ENCODE measurements at regions not wholly inside any gene's neighbourhood (a gene's known extent, or its start where the extent isn't known, plus 50 kb on each side); places are given as distances from the start of the nearest gene placed in this dataset.
A peak's percentile ranks its signal among the peaks of the same experiment; 100 is the strongest.

- no peak for TF ChIP-seq CTCF (IDR thresholded peaks at IDR 0.05)
- Histone ChIP-seq H3K36me3 (no peaks in the 10 kb centered on the region), H3K27ac (no peak overlapping the region), H3K27me3 (ENCODE audit: low read depth) (no peaks in the 10 kb centered on the region), H3K9me3 (no peaks in the 10 kb centered on the region), H3K4me3 (no peak overlapping the region), H3K4me1 (peaks cover 18% of the 10 kb centered on the region)
- ATAC-seq (no peak), DNase-seq (no peak)
- intact Hi-C loops (cut with DNase I), result no loop called here
These were observed 207.9 kb downstream of the GADD45G start for GRCh38 chr9:89812556-89813181.

GRCh38 chr9:89813482-89813881 lies 208.7 kb downstream of the GADD45G start:
- H3K27ac ChIP-seq, result no peak overlapping the region
- H3K36me3 ChIP-seq, result no peaks in the 10 kb centered on the region
- H3K4me1 ChIP-seq, result peaks cover 18% of the 10 kb centered on the region
- TF ChIP-seq CTCF (IDR thresholded peaks at IDR 0.05), result no peak
- no peaks in the 10 kb centered on the region for H3K27me3 ChIP-seq (ENCODE audit: low read depth)
- ATAC-seq (no peak), DNase-seq (no peak)
- intact Hi-C loops (cut with DNase I), result no loop called here
- H3K9me3 ChIP-seq, result no peaks in the 10 kb centered on the region
- H3K4me3 ChIP-seq, result no peak overlapping the region

- Histone ChIP-seq H3K4me1 (peaks cover 18% of the 10 kb centered on the region), H3K4me3 (no peak overlapping the region), H3K9me3 (no peaks in the 10 kb centered on the region), H3K27me3 (ENCODE audit: low read depth) (no peaks in the 10 kb centered on the region), H3K27ac (no peak overlapping the region), H3K36me3 (no peaks in the 10 kb centered on the region)
- ATAC-seq, result peak in 1 of 2 donors; percentile 41
- TF ChIP-seq CTCF (IDR thresholded peaks at IDR 0.05), result no peak
- intact Hi-C loops (cut with DNase I), result no loop called here
- no peak for DNase-seq
These were observed 209.7 kb downstream of the GADD45G start for GRCh38 chr9:89814340-89815040.

GRCh38 chr9:89815061-89815902 lies 210.5 kb downstream of the GADD45G start:
- H3K27me3 ChIP-seq (ENCODE audit: low read depth), result no peaks in the 10 kb centered on the region
- H3K27ac ChIP-seq, result no peak overlapping the region
- DNase-seq, result no peak
- peaks cover 18% of the 10 kb centered on the region for H3K4me1 ChIP-seq
- TF ChIP-seq CTCF (IDR thresholded peaks at IDR 0.05), result no peak
- intact Hi-C loops (cut with DNase I), result no loop called here
- ATAC-seq, result no peak
- no peaks in the 10 kb centered on the region for H3K36me3 ChIP-seq
- H3K9me3 ChIP-seq, result no peaks in the 10 kb centered on the region
- no peak overlapping the region for H3K4me3 ChIP-seq

GRCh38 chr9:89815903-89816573 lies 211.2 kb downstream of the GADD45G start:
- H3K27ac ChIP-seq, result no peak overlapping the region
- no peaks in the 10 kb centered on the region for H3K36me3 ChIP-seq
- intact Hi-C loops (cut with DNase I), result no loop called here
- H3K9me3 ChIP-seq, result no peaks in the 10 kb centered on the region
- H3K4me3 ChIP-seq, result no peak overlapping the region
- ATAC-seq (peak in 1 of 2 donors; percentile 39), DNase-seq (no peak)
- no peak for TF ChIP-seq CTCF (IDR thresholded peaks at IDR 0.05)
- H3K4me1 ChIP-seq, result peaks cover 18% of the 10 kb centered on the region
- H3K27me3 ChIP-seq (ENCODE audit: low read depth), result no peaks in the 10 kb centered on the region

Data from lower lobe of right lung (tissue), 2 donors.